ENCODE measurements at regions not wholly inside any gene's neighbourhood (a gene's known extent, or its start where the extent isn't known, plus 50 kb on each side); places are given as distances from the start of the nearest gene placed in this dataset.

DNA sequence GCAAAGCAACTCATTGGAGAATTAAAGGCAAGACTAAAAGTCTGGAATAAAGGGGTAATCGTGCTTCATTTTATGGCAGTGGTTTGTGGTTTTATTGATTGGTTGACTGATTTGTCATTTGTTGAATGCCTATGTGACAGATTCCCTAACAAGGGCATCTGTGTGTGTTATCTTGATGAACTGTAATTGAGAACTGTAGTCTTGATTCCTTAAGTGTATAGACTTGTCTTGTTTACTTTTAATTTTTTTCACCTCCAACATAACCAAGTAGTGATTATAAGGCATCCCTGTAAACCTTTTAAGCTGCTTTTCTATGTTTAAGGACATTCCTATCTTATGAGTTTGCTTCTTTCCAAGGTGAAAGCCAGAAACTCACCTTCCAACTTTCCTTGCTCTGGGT is 216.0 kb upstream of the TAPT1 start:
- TF ChIP-seq POLR2A (IDR thresholded peaks at IDR 0.05) (no peak), CTCF (IDR thresholded peaks at IDR 0.05) (no peak)
